K562 (cell line): ENCODE measurements at regions not wholly inside any gene's neighbourhood (a gene's known extent, or its start where the extent isn't known, plus 50 kb on each side); places are given as distances from the start of the nearest gene placed in this dataset.

Source experiments
- ATAC-seq: fragments of 200-7000 bp; cut with Tn5 transposase; 3 replicates; pipeline ENCODE4 v1.9.1; 2020; ENCODE audit warnings: moderate library complexity
- BruUV-seq: library from RNA; stranded (reverse); fragments of 400-500 nt; replicated peaks from 2 replicates; lab custom pipeline; 2021; lab: Mats Ljungman, UMichigan
- CTCF ChIA-PET: fragments of 300-600 bp; formaldehyde crosslinking; extraction: SDS; loops from one replicate; lab custom pipeline; 2021; ENCODE audit warnings: low intra/inter-chr PET ratio; lab: Yijun Ruan, JAX
- POLR2A ChIA-PET: fragments of 300-600, 350-650 bp; sonication (Branson Sonifier 250); formaldehyde crosslinking; extraction: SDS; loops from one replicate; lab custom pipeline; 2021; ENCODE audit warnings: antibody characterized with exemption, inconsistent platforms; lab: Yijun Ruan, JAX
- DNase-seq, 4 experiments: peaks; one replicate each; pipeline versions ENCODE4 v3.0.0 to v3.0.0-alpha.2; 2011 to 2018; ENCODE audit warnings: low spot score in 3 of 4, mixed read lengths in 3 of 4; ENCODE audit errors: extremely low read depth in 1 of 4
- FAIRE-seq: peaks from 2 replicates; lab custom pipeline; 2011; peaks lifted over from hg19 to GRCh38; lab: Jason Lieb, UNC
- H2AFZ ChIP-seq: 2 replicates; pipeline ENCODE4 v1.6.0; 2011; ENCODE audit warnings: low read depth, low read length, control low read depth, inconsistent platforms
- H3K27ac ChIP-seq: fragments of 200-600 bp; 3 replicates; pipeline ENCODE4 v1.8.0; 2011; ENCODE audit warnings: low read depth, mild to moderate bottlenecking, control low read depth, inconsistent platforms, low read length, moderate library complexity, mixed read lengths; ENCODE audit errors: extremely low read depth
- H3K27me3 ChIP-seq, 2 experiments: fragments of 300-600 bp in 1 of 2; 2 replicates in 1 of 2; 3 replicates in 1 of 2; pipeline versions ENCODE4 v1.6.0 to v1.8.0; 2011; ENCODE audit warnings: inconsistent platforms in 2 of 2, low read length in 2 of 2, mild to moderate bottlenecking in 1 of 2, mixed read lengths in 1 of 2, moderate library complexity in 1 of 2; ENCODE audit not compliant: control insufficient read depth in 2 of 2, insufficient read depth in 2 of 2
- H3K36me3 ChIP-seq: fragments of 300-600 bp; 3 replicates; pipeline ENCODE4 v1.8.0; 2011; ENCODE audit warnings: mild to moderate bottlenecking, low read length, inconsistent platforms; ENCODE audit not compliant: control insufficient read depth, insufficient read depth
- H3K4me1 ChIP-seq, 2 experiments: fragments of 200-600 bp in 1 of 2; replicated peaks in 1 of 2; 2 replicates in 1 of 2; 3 replicates in 1 of 2; pipeline versions ENCODE4 v1.5.1 to v1.8.0; 2011; ENCODE audit warnings: inconsistent platforms in 2 of 2, low read length in 2 of 2, mild to moderate bottlenecking in 1 of 2, mixed read lengths in 1 of 2, moderate library complexity in 1 of 2; ENCODE audit not compliant: control insufficient read depth in 2 of 2, insufficient read depth in 2 of 2
- H3K4me2 ChIP-seq: 2 replicates; pipeline ENCODE4 v1.6.1; 2011; ENCODE audit warnings: low read length, control low read depth, inconsistent platforms, mixed read lengths; ENCODE audit not compliant: insufficient read depth
- H3K4me3 ChIP-seq: fragments of 200-600 bp; sonication (generic), shearing (Covaris generic); 2 replicates; pipeline ENCODE4 v1.5.1; 2016; ENCODE audit warnings: control low read depth, inconsistent platforms
- H3K79me2 ChIP-seq: fragments of 200-600 bp; 3 replicates; pipeline ENCODE4 v1.8.0; 2011; ENCODE audit warnings: low read length, inconsistent platforms; ENCODE audit not compliant: control insufficient read depth, insufficient read depth
- H3K9ac ChIP-seq, 2 experiments: 2 replicates each; pipeline versions ENCODE4 v1.6.0 to v1.6.1; 2011; ENCODE audit warnings: low read depth in 2 of 2, low read length in 2 of 2, control low read depth in 1 of 2, inconsistent platforms in 1 of 2, mild to moderate bottlenecking in 1 of 2, mixed read lengths in 1 of 2; ENCODE audit not compliant: insufficient read depth in 1 of 2
- H3K9me1 ChIP-seq: one replicate; pipeline ENCODE4 v1.6.0; 2011; ENCODE audit warnings: inconsistent platforms, mild to moderate bottlenecking, low read length, moderate library complexity; ENCODE audit not compliant: control insufficient read depth, insufficient read depth
- H3K9me3 ChIP-seq: replicated peaks from 2 replicates; pipeline ENCODE4 v1.5.1; 2011; ENCODE audit warnings: low read depth, low read length, inconsistent platforms; ENCODE audit not compliant: control insufficient read depth, insufficient read depth
- H4K20me1 ChIP-seq: replicated peaks from 2 replicates; pipeline ENCODE4 v1.6.1; 2011; ENCODE audit warnings: low read length, inconsistent platforms, mixed read lengths; ENCODE audit not compliant: control insufficient read depth, insufficient read depth
- ETV1 ChIP-seq: fragments of 450-650 bp; conservative IDR thresholded peaks from 2 replicates; pipeline ENCODE4 v1.6.1; 2016; ENCODE audit warnings: missing genetic modification characterization, control low read depth, low read depth, missing compliant biosample characterization
- FIP1L1 ChIP-seq: fragments of 200-400 bp; formaldehyde crosslinking; IDR thresholded peaks from 2 replicates; pipeline ENCODE4 v1.6.1; 2018; ENCODE audit warnings: mild to moderate bottlenecking, low read depth, low read length; ENCODE audit not compliant: poor library complexity, severe bottlenecking
- HMG20A ChIP-seq: fragments of 450-650 bp; formaldehyde crosslinking; conservative IDR thresholded peaks from 2 replicates; pipeline ENCODE4 v1.4.0; 2020; ENCODE audit warnings: mild to moderate bottlenecking, mixed read lengths
- MLLT1 ChIP-seq, 2 experiments: fragments of 450-650 bp; IDR thresholded peaks; 2 replicates each; pipeline ENCODE4 v1.6.1; 2016
- POU5F1 ChIP-seq: fragments of 150-350 bp; IDR thresholded peaks from 2 replicates; pipeline ENCODE4 v1.6.1; 2014; ENCODE audit warnings: borderline replicate concordance, low read length, low read depth, mild to moderate bottlenecking; ENCODE audit not compliant: partially characterized antibody
- PURB ChIP-seq: sonication (generic); formaldehyde crosslinking; IDR thresholded peaks from 2 replicates; pipeline ENCODE4 v1.9.0; 2021; ENCODE audit warnings: low read depth, mild to moderate bottlenecking, missing genetic modification reagents
- SMAD4 ChIP-seq: fragments of 250-450 bp; sonication (Bioruptor Pico); conservative IDR thresholded peaks from 2 replicates; pipeline ENCODE4 v1.8.0; 2021; ENCODE audit warnings: inconsistent platforms, mild to moderate bottlenecking, moderate library complexity
- SMARCE1 ChIP-seq: fragments of 450-650 bp; IDR thresholded peaks from 2 replicates; pipeline ENCODE4 v1.7.1; 2016; ENCODE audit warnings: mild to moderate bottlenecking
- SUPT5H ChIP-seq: fragments of 450-650 bp; IDR thresholded peaks from 2 replicates; pipeline ENCODE4 v1.6.1; 2016
- ZBTB5 ChIP-seq: fragments of 450-650 bp; IDR thresholded peaks from 2 replicates; pipeline ENCODE4 v1.6.1; 2017; ENCODE audit warnings: antibody characterized with exemption
- ZC3H4 ChIP-seq: sonication (generic); formaldehyde crosslinking; IDR thresholded peaks from 2 replicates; pipeline ENCODE4 v1.9.0; 2021; ENCODE audit warnings: missing genetic modification reagents, borderline replicate concordance
- ZFX ChIP-seq: sonication (generic); formaldehyde crosslinking; IDR thresholded peaks from 2 replicates; pipeline ENCODE4 v1.8.0; 2022; ENCODE audit warnings: mild to moderate bottlenecking, missing genetic modification reagents, moderate library complexity
- WGBS: fragments of 100-300 bp; shearing (Covaris generic); methylation state at CpG from one replicate; pipeline ENCODE4 v1.1.6; 2016; ENCODE audit warnings: low coverage, mixed read lengths; ENCODE audit not compliant: insufficient coverage; ENCODE audit errors: missing lambda C conversion rate; 5-methylcytosine and 5-hydroxymethylcytosine counted together
- in situ Hi-C: fragments of 300-500 bp; cut with MboI; formaldehyde crosslinking; loops from 4 replicates; pipeline ENCODE4 v1.15.0; 2018; ENCODE audit warnings: inconsistent platforms, mixed read lengths
- intact Hi-C: fragments of 100-400 bp; cut with micrococcal nuclease; formaldehyde crosslinking; loops from 2 replicates; pipeline ENCODE4 v1.14.2; 2022

GRCh38 chr22:47342446-47342845 lies 580.0 kb downstream of the TBC1D22A start:
- Histone ChIP-seq H3K79me2 (no peaks in the 10 kb centered on the region), H3K27ac (no peak overlapping the region), H3K27me3 (peaks cover 0 to 9% of the 10 kb centered on the region in 2 experiments; a peak in 1 of 5 replicates), H3K4me1 (no peaks in the 10 kb centered on the region), H3K9ac (no peak overlapping the region), H3K36me3 (no peaks in the 10 kb centered on the region), H4K20me1 (no peaks in the 10 kb centered on the region), H3K4me3 (no peak overlapping the region), H2AFZ (no peak overlapping the region), H3K4me2 (no peak overlapping the region), H3K9me1 (no peaks in the 10 kb centered on the region), H3K9me3 (no peaks in the 10 kb centered on the region)
- in situ Hi-C loops (no loop called here), intact Hi-C loops (no loop called here)
- 0% methylated on average over 6 of the region's 10 CpGs for whole genome bisulfite sequencing
- ATAC-seq (no peak), FAIRE-seq (no peak), DNase-seq (no peak)
- ChIA-PET POLR2A (no interaction called here), CTCF (no interaction called here)
- no TSS peak for BruUV-seq
- TF ChIP-seq ZC3H4 (no peak), ETV1 (no peak), ZBTB5 (no peak), SMAD4 (CRISPR knock-in tag) (no peak), ZFX (CRISPR knock-in tag) (no peak), SUPT5H (no peak), SMARCE1 (no peak), HMG20A (CRISPR knock-in tag) (no peak), POU5F1 (no peak), MLLT1 (IDR thresholded peaks at IDR 0.05) (no peak), FIP1L1 (no peak), PURB (CRISPR knock-in tag) (no peak)
